ENCODE measurements at regions not wholly inside any gene's neighbourhood (a gene's known extent, or its start where the extent isn't known, plus 50 kb on each side); places are given as distances from the start of the nearest gene placed in this dataset.

DNA sequence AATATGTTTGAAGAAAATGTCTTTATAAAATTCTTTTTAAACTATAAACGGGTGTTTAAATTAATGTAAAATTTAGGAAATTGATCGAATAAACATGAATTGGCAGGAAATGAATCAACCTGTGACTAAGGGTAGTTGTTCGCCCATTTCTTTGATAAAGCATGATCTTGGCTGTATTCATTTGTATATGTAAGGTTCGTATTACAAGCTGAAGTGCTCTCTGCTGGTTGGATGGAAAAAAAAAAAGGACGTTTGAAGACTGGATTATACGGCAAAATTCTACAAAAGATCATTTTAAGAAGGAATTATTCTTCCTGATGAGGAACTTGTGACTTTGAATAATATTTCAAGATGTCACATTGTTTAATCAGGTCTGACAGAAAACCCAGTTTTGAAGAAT is 185.4 kb upstream of the ANK3 start:
- no peak for DNase-seq
- Mint-ChIP-seq H3K36me3 (ENCODE audit: low read depth) (peaks cover 5% of the 10 kb centered on the region), H3K9me3 (peaks cover 8% of the 10 kb centered on the region), H3K4me3 (no peak overlapping the region), H3K27me3 (ENCODE audit: low read depth) (no peaks in the 10 kb centered on the region), H3K27ac (no peak overlapping the region), H3K4me1 (ENCODE audit: low read depth) (peaks cover 47% of the 10 kb centered on the region)
- intact Hi-C loops (cut with micrococcal nuclease) = no loop called here
- CTCF ChIA-PET = no interaction called here

GRCh38 chr10:60574388-60574787 is 184.7 kb upstream of the ANK3 start:
- H3K9me3 Mint-ChIP-seq = peaks cover 8% of the 10 kb centered on the region
- H3K4me1 Mint-ChIP-seq (ENCODE audit: low read depth) = peaks cover 49% of the 10 kb centered on the region
- H3K4me3 Mint-ChIP-seq = no peak overlapping the region
- peak overlapping the region; percentile 14 for H3K27ac Mint-ChIP-seq
- peaks cover 5% of the 10 kb centered on the region for H3K36me3 Mint-ChIP-seq (ENCODE audit: low read depth)
- no peak for DNase-seq
- intact Hi-C loops (cut with micrococcal nuclease) = no loop called here
- CTCF ChIA-PET = no interaction called here
- no peaks in the 10 kb centered on the region for H3K27me3 Mint-ChIP-seq (ENCODE audit: low read depth)

DNA sequence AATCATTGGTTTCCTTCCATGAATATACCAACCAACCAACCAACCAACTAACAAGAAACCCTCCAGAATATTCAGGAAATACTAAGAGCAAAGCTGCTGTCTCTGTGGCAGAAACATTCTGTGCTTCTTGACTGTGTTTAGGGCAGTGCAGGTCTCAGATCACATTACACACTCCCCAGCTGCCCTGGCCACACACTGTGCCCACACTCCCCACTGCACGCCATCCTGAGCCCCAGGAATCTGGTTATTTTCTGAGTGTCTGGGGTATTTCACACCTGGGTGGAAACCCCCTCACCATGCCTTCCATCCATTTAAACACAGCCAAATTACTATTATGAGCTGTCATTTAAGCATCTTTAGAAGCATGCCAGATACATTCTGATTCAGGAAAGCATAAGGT is 183.7 kb upstream of the ANK3 start:
- peak overlapping the region; percentile 84 for H3K4me3 Mint-ChIP-seq
- intact Hi-C loops (cut with micrococcal nuclease) = loop anchor here (1.0 to 2.0 kb wide), 8 partner anchors 24 to 692 kb away; partner anchors contain the start of gene CDK1
- H3K27me3 Mint-ChIP-seq (ENCODE audit: low read depth) = no peaks in the 10 kb centered on the region
- H3K27ac Mint-ChIP-seq = peak overlapping the region; percentile 94
- peaks cover 52% of the 10 kb centered on the region for H3K4me1 Mint-ChIP-seq (ENCODE audit: low read depth)
- peaks cover 5% of the 10 kb centered on the region for H3K36me3 Mint-ChIP-seq (ENCODE audit: low read depth)
- peak; percentile 64 for DNase-seq
- peaks cover 8% of the 10 kb centered on the region for H3K9me3 Mint-ChIP-seq
- CTCF ChIA-PET = interaction anchor here (0.5 kb wide), 1 partner anchor 73 kb away, joined by 3 read pairs; no protein-coding TSS in a partner anchor

GRCh38 chr10:60572511-60573194 is 183.0 kb upstream of the ANK3 start:
- Mint-ChIP-seq H3K4me1 (ENCODE audit: low read depth) (peaks cover 53% of the 10 kb centered on the region), H3K27ac (peak overlapping the region; percentile 94), H3K36me3 (ENCODE audit: low read depth) (peaks cover 6% of the 10 kb centered on the region), H3K9me3 (peaks cover 9% of the 10 kb centered on the region), H3K4me3 (peak overlapping the region; percentile 84), H3K27me3 (ENCODE audit: low read depth) (no peaks in the 10 kb centered on the region)
- intact Hi-C loops (cut with micrococcal nuclease) = loop anchor here (1.0 to 2.0 kb wide), 8 partner anchors 25 to 691 kb away; partner anchors contain the start of gene CDK1
- peak; percentile 44 for DNase-seq
- CTCF ChIA-PET = interaction anchor here (0.5 to 0.6 kb wide), 2 partner anchors 74 to 103 kb away, joined by 3 read pairs; no protein-coding TSS in a partner anchor

- no peaks in the 10 kb centered on the region for H3K27me3 Mint-ChIP-seq (ENCODE audit: low read depth)
- CTCF ChIA-PET = no interaction called here
- peaks cover 55% of the 10 kb centered on the region for H3K4me1 Mint-ChIP-seq (ENCODE audit: low read depth)
- intact Hi-C loops (cut with micrococcal nuclease) = no loop called here
- peaks cover 6% of the 10 kb centered on the region for H3K9me3 Mint-ChIP-seq
- peaks cover 7% of the 10 kb centered on the region for H3K36me3 Mint-ChIP-seq (ENCODE audit: low read depth)
- H3K27ac Mint-ChIP-seq = no peak overlapping the region
- no peak overlapping the region for H3K4me3 Mint-ChIP-seq
- no peak for DNase-seq
These were observed 181.2 kb upstream of the ANK3 start for GRCh38 chr10:60570896-60571295.

DNA sequence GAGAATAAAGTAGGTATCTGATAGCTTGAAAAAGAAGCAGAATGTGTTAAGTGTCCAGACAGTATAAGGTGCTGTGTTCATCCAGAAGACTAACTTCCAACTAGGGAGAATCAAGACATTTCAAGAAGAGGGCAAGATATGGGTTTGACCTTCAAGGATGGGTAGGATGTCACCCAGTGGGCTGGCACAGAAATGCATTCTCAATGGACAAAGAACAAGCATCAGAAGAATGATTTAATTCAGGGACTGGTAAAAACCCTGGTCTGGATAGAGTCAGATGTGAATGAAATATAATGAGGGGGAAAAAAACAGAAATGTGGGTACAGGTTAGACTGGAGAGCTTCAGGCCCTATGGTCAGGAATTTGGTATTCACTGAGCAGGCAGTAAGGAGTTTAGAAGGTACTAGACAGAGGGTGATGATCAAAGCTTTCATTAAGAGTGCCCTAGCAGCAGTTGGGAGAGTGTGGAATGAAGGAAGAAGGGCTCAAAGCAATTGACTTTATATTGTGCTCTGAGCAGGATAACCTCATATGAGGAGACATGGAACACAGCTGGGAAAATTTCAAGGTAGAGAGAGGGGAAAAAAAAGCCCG is 180.7 kb upstream of the ANK3 start:
- Mint-ChIP-seq H3K27ac (no peak overlapping the region), H3K9me3 (peaks cover 10% of the 10 kb centered on the region), H3K36me3 (ENCODE audit: low read depth) (peaks cover 7% of the 10 kb centered on the region), H3K4me1 (ENCODE audit: low read depth) (peaks cover 57% of the 10 kb centered on the region), H3K27me3 (ENCODE audit: low read depth) (no peaks in the 10 kb centered on the region), H3K4me3 (peak overlapping the region; percentile 15)
- intact Hi-C loops (cut with micrococcal nuclease) = no loop called here
- DNase-seq = no peak
- CTCF ChIA-PET = no interaction called here

GRCh38 chr10:60569681-60570080 is 180.0 kb upstream of the ANK3 start:
- Mint-ChIP-seq H3K27ac (no peak overlapping the region), H3K9me3 (peaks cover 11% of the 10 kb centered on the region)
- CTCF ChIA-PET = no interaction called here

DNA sequence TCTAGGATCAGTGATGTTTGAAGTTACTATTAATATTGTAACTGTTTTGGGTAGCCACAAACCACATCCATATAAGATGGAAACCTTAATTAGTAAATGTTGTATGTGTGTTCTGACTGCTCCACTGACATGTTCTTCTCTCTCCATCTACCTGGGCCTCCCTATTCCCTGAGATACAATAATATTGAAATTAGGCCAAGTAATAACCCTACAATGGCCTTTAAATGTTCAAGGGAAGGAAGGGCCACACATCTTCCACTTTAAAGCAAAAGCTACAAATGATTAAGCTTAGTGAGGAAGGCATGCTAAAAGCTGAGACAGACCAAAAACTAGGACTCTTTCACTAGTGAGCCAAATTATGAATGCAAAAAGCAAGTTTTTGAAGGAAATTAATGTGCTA is 176.4 kb upstream of the ANK3 start:
- peaks cover 11% of the 10 kb centered on the region for H3K9me3 Mint-ChIP-seq
- peaks cover 12% of the 10 kb centered on the region for H3K36me3 Mint-ChIP-seq (ENCODE audit: low read depth)
- H3K27ac Mint-ChIP-seq = peak overlapping the region; percentile 23
- DNase-seq = no peak
- CTCF ChIA-PET = interaction anchor here (1.0 kb wide), 1 partner anchor 81 kb away, joined by 3 read pairs; no protein-coding TSS in a partner anchor
- intact Hi-C loops (cut with micrococcal nuclease) = no loop called here
- H3K27me3 Mint-ChIP-seq (ENCODE audit: low read depth) = no peaks in the 10 kb centered on the region
- H3K4me1 Mint-ChIP-seq (ENCODE audit: low read depth) = peaks cover 36% of the 10 kb centered on the region
- no peak overlapping the region for H3K4me3 Mint-ChIP-seq

More at GRCh38 chr10:60569681-60570080, 180.0 kb upstream of the ANK3 start:
- intact Hi-C loops (cut with micrococcal nuclease) = no loop called here
- H3K27me3 Mint-ChIP-seq (ENCODE audit: low read depth) = no peaks in the 10 kb centered on the region
- H3K36me3 Mint-ChIP-seq (ENCODE audit: low read depth) = peaks cover 10% of the 10 kb centered on the region
- H3K4me3 Mint-ChIP-seq = no peak overlapping the region
- DNase-seq = no peak
- peaks cover 56% of the 10 kb centered on the region for H3K4me1 Mint-ChIP-seq (ENCODE audit: low read depth)

DNA sequence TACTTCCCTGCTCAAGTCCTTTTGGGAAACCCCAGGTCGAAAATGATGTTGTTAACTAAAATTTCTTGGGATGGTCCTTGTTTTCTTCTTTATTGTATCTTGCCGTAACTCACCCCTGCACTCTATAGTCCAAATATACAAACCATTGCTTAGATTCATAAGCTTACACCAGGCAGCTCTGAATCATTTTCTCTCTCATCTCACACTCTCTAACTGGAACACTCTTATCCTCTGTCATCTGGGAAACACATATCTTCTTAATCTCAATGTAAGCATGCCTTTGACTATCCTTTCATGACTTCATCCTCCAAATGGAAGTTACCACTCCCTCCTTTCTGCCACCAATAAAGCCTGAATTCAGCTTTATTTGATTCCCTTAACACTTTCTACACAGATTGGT is 175.8 kb upstream of the ANK3 start:
- no peak overlapping the region for H3K27ac Mint-ChIP-seq
- intact Hi-C loops (cut with micrococcal nuclease) = no loop called here
- H3K9me3 Mint-ChIP-seq = peaks cover 11% of the 10 kb centered on the region
- peaks cover 34% of the 10 kb centered on the region for H3K4me1 Mint-ChIP-seq (ENCODE audit: low read depth)
- no peaks in the 10 kb centered on the region for H3K27me3 Mint-ChIP-seq (ENCODE audit: low read depth)
- CTCF ChIA-PET = no interaction called here
- no peak overlapping the region for H3K4me3 Mint-ChIP-seq
- DNase-seq = no peak
- H3K36me3 Mint-ChIP-seq (ENCODE audit: low read depth) = peaks cover 12% of the 10 kb centered on the region

GRCh38 chr10:60564475-60564874 is 174.8 kb upstream of the ANK3 start:
- no peak overlapping the region for H3K4me3 Mint-ChIP-seq
- peaks cover 28% of the 10 kb centered on the region for H3K4me1 Mint-ChIP-seq (ENCODE audit: low read depth)
- peaks cover 11% of the 10 kb centered on the region for H3K9me3 Mint-ChIP-seq
- no peak for DNase-seq
- no peak overlapping the region for H3K27ac Mint-ChIP-seq
- no peaks in the 10 kb centered on the region for H3K27me3 Mint-ChIP-seq (ENCODE audit: low read depth)
- CTCF ChIA-PET = no interaction called here
- intact Hi-C loops (cut with micrococcal nuclease) = no loop called here
- H3K36me3 Mint-ChIP-seq (ENCODE audit: low read depth) = peaks cover 12% of the 10 kb centered on the region

DNA sequence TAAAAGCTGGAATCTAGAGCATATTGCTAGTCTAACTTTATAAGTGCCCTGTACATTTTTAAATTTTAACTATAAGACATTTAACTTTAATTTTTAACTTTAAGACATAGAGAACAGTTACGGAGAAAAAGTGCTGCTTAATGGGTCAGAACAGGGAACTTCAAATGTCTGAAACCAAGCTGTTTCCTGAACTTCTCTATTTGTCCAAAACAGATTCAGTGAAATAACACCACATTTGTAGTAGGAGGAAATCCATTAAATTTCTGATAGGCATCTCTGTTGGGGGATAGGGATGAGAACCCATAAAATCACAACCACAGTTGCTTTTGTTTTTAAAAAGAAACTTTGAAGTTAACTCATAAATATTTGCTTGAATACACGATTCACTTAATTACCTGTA is 170.8 kb upstream of the ANK3 start:
- CTCF ChIA-PET = no interaction called here
- Mint-ChIP-seq H3K36me3 (ENCODE audit: low read depth) (peaks cover 4% of the 10 kb centered on the region), H3K9me3 (peaks cover 4% of the 10 kb centered on the region), H3K4me1 (ENCODE audit: low read depth) (peaks cover 16% of the 10 kb centered on the region), H3K27me3 (ENCODE audit: low read depth) (no peaks in the 10 kb centered on the region), H3K27ac (no peak overlapping the region), H3K4me3 (no peak overlapping the region)
- no peak for DNase-seq
- intact Hi-C loops (cut with micrococcal nuclease) = no loop called here

GRCh38 chr10:60555700-60556099 is 166.0 kb upstream of the ANK3 start:
- Mint-ChIP-seq H3K9me3 (peaks cover 2% of the 10 kb centered on the region), H3K4me1 (ENCODE audit: low read depth) (peaks cover 7% of the 10 kb centered on the region), H3K27me3 (ENCODE audit: low read depth) (no peaks in the 10 kb centered on the region), H3K27ac (no peak overlapping the region), H3K36me3 (ENCODE audit: low read depth) (peaks cover 4% of the 10 kb centered on the region), H3K4me3 (no peak overlapping the region)
- no peak for DNase-seq
- intact Hi-C loops (cut with micrococcal nuclease) = no loop called here
- CTCF ChIA-PET = no interaction called here

DNA sequence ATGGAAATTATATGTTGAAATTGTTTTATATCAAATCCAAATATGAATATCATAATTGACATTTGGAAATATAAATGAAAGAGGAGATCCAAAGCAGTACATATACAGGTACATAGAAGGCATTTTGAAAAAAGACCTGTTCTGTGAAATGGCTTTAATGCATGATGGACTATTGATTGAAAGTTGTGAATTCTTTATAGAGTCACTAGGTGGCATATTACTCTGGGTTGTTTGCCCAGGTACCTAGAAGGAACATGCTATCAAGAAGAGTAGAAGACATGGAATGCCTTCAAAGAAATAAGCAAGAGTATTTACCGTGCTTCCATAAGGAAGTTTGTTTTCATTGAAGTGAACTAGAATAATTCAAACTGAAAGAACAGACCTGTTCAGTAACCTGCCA is 160.0 kb upstream of the ANK3 start:
- no peak for DNase-seq
- intact Hi-C loops (cut with micrococcal nuclease) = loop anchor here (1.0 to 2.0 kb wide), 4 partner anchors 69 to 219 kb away; no protein-coding TSS in a partner anchor
- no peaks in the 10 kb centered on the region for H3K27me3 Mint-ChIP-seq (ENCODE audit: low read depth)
- H3K27ac Mint-ChIP-seq = no peak overlapping the region
- H3K9me3 Mint-ChIP-seq = no peaks in the 10 kb centered on the region
- CTCF ChIA-PET = interaction anchor here (1.0 kb wide), 2 partner anchors 85 to 219 kb away, joined by 3 to 4 read pairs; no protein-coding TSS in a partner anchor
- H3K4me1 Mint-ChIP-seq (ENCODE audit: low read depth) = peaks cover 1% of the 10 kb centered on the region
- H3K4me3 Mint-ChIP-seq = no peak overlapping the region
- peaks cover 4% of the 10 kb centered on the region for H3K36me3 Mint-ChIP-seq (ENCODE audit: low read depth)
